Caco-2 (cell line): ENCODE measurements at regions not wholly inside any gene's neighbourhood (a gene's known extent, or its start where the extent isn't known, plus 50 kb on each side); places are given as distances from the start of the nearest gene placed in this dataset.

Experiments
- BruUV-seq: library from RNA; stranded (reverse); fragments of 400-500 nt; replicated peaks from 2 replicates; lab custom pipeline; 2021; lab: Mats Ljungman, UMichigan
- CTCF ChIA-PET: fragments of 300-600 bp; sonication (Branson Sonifier 250); formaldehyde crosslinking; loops from one replicate; lab custom pipeline; 2022; ENCODE audit warnings: antibody characterized with exemption; lab: Charles Lee
- POLR2A ChIA-PET: fragments of 300-600 bp; sonication (Branson Sonifier 250); formaldehyde crosslinking; loops from one replicate; lab custom pipeline; 2022; ENCODE audit warnings: antibody characterized with exemption; lab: Charles Lee
- DNase-seq, 2 experiments: peaks; one replicate each; pipeline versions ENCODE4 v3.0.0 to v3.0.0-alpha.2; 2020 to 2022
- H3K27me3 ChIP-seq: replicated peaks from 2 replicates; pipeline ENCODE4 v1.6.0; 2011; ENCODE audit warnings: low read length; ENCODE audit not compliant: control insufficient read depth, insufficient read depth
- H3K36me3 ChIP-seq: 2 replicates; pipeline ENCODE4 v1.5.1; 2011; ENCODE audit warnings: low read length; ENCODE audit not compliant: control insufficient read depth, insufficient read depth
- H3K4me1 ChIP-seq: fragments of 250-450 bp; sonication (Bioruptor Pico); 2 replicates; pipeline ENCODE4 v1.5.1; 2020; ENCODE audit warnings: mild to moderate bottlenecking
- H3K4me3 ChIP-seq: 2 replicates; pipeline ENCODE4 v1.5.1; 2011; ENCODE audit warnings: low read depth, mild to moderate bottlenecking, control low read depth, low read length
- H3K9me3 ChIP-seq: fragments of 250-450 bp; sonication (Bioruptor Pico); 2 replicates; pipeline ENCODE4 v1.5.1; 2020; ENCODE audit warnings: mild to moderate bottlenecking, moderate library complexity
- H3K27ac Mint-ChIP-seq: one replicate; pipeline ENCODE4 v1.8.0; 2022; ENCODE audit warnings: mixed read lengths; ENCODE audit not compliant: unreplicated experiment
- H3K27me3 Mint-ChIP-seq: one replicate; pipeline ENCODE4 v1.8.0; 2022; ENCODE audit warnings: mixed read lengths; ENCODE audit not compliant: insufficient read depth, unreplicated experiment
- H3K36me3 Mint-ChIP-seq: one replicate; pipeline ENCODE4 v1.8.0; 2022; ENCODE audit warnings: mild to moderate bottlenecking, mixed read lengths; ENCODE audit not compliant: insufficient read depth, unreplicated experiment
- H3K4me1 Mint-ChIP-seq: one replicate; pipeline ENCODE4 v1.8.0; 2022; ENCODE audit warnings: low read depth, mixed read lengths; ENCODE audit not compliant: unreplicated experiment
- H3K4me3 Mint-ChIP-seq: one replicate; pipeline ENCODE4 v1.8.0; 2022; ENCODE audit warnings: mild to moderate bottlenecking, moderate library complexity, mixed read lengths; ENCODE audit not compliant: unreplicated experiment
- H3K9me3 Mint-ChIP-seq: one replicate; pipeline ENCODE4 v1.8.0; 2022; ENCODE audit warnings: mixed read lengths; ENCODE audit not compliant: unreplicated experiment
- CTCF ChIP-seq, 2 experiments: fragments of 200-600 bp in 1 of 2; IDR thresholded peaks; 1 replicate in 1 of 2; 2 replicates in 1 of 2; pipeline versions ENCODE4 v1.5.1 to v1.8.0; 2011 to 2022; ENCODE audit warnings: antibody characterized with exemption in 1 of 2, control low read depth in 1 of 2, inconsistent platforms in 1 of 2, low read depth in 1 of 2, low read length in 1 of 2, mild to moderate bottlenecking in 1 of 2, moderate library complexity in 1 of 2; ENCODE audit not compliant: insufficient read depth in 1 of 2, severe bottlenecking in 1 of 2, unreplicated experiment in 1 of 2
- intact Hi-C: fragments of 100-400 bp; cut with micrococcal nuclease; formaldehyde crosslinking; loops from one replicate; pipeline ENCODE4 v1.10.0; 2022; ENCODE audit not compliant: unreplicated experiment

DNA sequence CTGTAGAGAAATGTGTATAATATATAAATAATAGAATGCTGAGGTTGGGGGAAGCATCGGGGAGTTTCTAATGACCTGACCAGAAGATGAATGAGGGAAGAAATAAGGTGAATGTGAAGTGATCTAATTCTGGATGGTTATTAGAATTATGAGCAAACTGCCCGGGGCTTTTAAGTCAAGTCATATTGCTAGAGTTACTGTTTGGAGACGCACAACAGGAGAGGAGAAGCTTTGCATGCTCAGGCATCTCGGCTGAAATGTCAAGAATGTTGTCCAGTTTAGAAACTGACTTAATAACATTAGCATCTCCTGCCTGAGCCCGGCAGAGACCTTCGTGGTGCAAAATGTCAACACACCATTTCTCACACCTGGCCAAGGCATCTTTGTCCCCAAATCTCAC lies 119.1 kb downstream of the RRAGC start:
- CTCF ChIA-PET: interaction anchor here (0.7 kb wide), 1 partner anchor 669 kb away, joined by 3 read pairs; no protein-coding TSS in a partner anchor
- DNase-seq: no peak
- H3K4me1 ChIP-seq: no peaks in the 10 kb centered on the region

GRCh38 chr1:38738207-38738606 lies 121.4 kb downstream of the RRAGC start:
- Histone ChIP-seq H3K9me3 (no peaks in the 10 kb centered on the region), H3K4me3 (no peak overlapping the region), H3K36me3 (no peaks in the 10 kb centered on the region), H3K4me1 (no peaks in the 10 kb centered on the region), H3K27me3 (no peaks in the 10 kb centered on the region)
- no peak for DNase-seq
- peaks cover 4% of the 10 kb centered on the region for H3K27me3 Mint-ChIP-seq
- intact Hi-C loops: no loop called here
- no peak overlapping the region for H3K4me3 Mint-ChIP-seq
- ChIA-PET POLR2A (interaction anchor here (0.6 kb wide), 1 partner anchor 456 kb away, joined by 5 read pairs; no protein-coding TSS in a partner anchor), CTCF (no interaction called here)
- no peaks in the 10 kb centered on the region for H3K4me1 Mint-ChIP-seq
- BruUV-seq: no TSS peak
- TF ChIP-seq CTCF (IDR thresholded peaks at IDR 0.05; ENCODE audit: insufficient read depth in 1 of 2, low read depth in 1 of 2, low read length in 1 of 2, severe bottlenecking in 1 of 2, unreplicated experiment in 1 of 2): no peak
- H3K27ac Mint-ChIP-seq: no peak overlapping the region
- no peaks in the 10 kb centered on the region for H3K9me3 Mint-ChIP-seq
- no peaks in the 10 kb centered on the region for H3K36me3 Mint-ChIP-seq

More for the DNA sequence above, 119.1 kb downstream of the RRAGC start:
- Mint-ChIP-seq H3K36me3 (no peaks in the 10 kb centered on the region), H3K9me3 (no peaks in the 10 kb centered on the region), H3K27me3 (no peaks in the 10 kb centered on the region), H3K4me1 (no peaks in the 10 kb centered on the region), H3K4me3 (no peak overlapping the region), H3K27ac (no peak overlapping the region)
- no peaks in the 10 kb centered on the region for H3K27me3 ChIP-seq
- no TSS peak for BruUV-seq
- intact Hi-C loops: no loop called here
- POLR2A ChIA-PET: no interaction called here
- no peak for TF ChIP-seq CTCF (IDR thresholded peaks at IDR 0.05; ENCODE audit: insufficient read depth in 1 of 2, low read depth in 1 of 2, low read length in 1 of 2, severe bottlenecking in 1 of 2, unreplicated experiment in 1 of 2)
- H3K36me3 ChIP-seq: no peaks in the 10 kb centered on the region
- H3K9me3 ChIP-seq: no peaks in the 10 kb centered on the region
- no peak overlapping the region for H3K4me3 ChIP-seq

GRCh38 chr1:38736399-38736798 lies 123.2 kb downstream of the RRAGC start:
- no peaks in the 10 kb centered on the region for H3K9me3 Mint-ChIP-seq
- H3K36me3 Mint-ChIP-seq: no peaks in the 10 kb centered on the region
- no peaks in the 10 kb centered on the region for H3K4me1 Mint-ChIP-seq
- POLR2A ChIA-PET: no interaction called here
- no peak for DNase-seq
- H3K27ac Mint-ChIP-seq: no peak overlapping the region
- intact Hi-C loops: no loop called here
- H3K4me3 ChIP-seq: no peak overlapping the region
- CTCF ChIA-PET: no interaction called here
- H3K36me3 ChIP-seq: no peaks in the 10 kb centered on the region
- peaks cover 8% of the 10 kb centered on the region for H3K27me3 Mint-ChIP-seq
- H3K4me1 ChIP-seq: no peaks in the 10 kb centered on the region
- no peak overlapping the region for H3K4me3 Mint-ChIP-seq
- no TSS peak for BruUV-seq
- TF ChIP-seq CTCF (IDR thresholded peaks at IDR 0.05; ENCODE audit: insufficient read depth in 1 of 2, low read depth in 1 of 2, low read length in 1 of 2, severe bottlenecking in 1 of 2, unreplicated experiment in 1 of 2): no peak
- H3K9me3 ChIP-seq: no peaks in the 10 kb centered on the region
- H3K27me3 ChIP-seq: no peaks in the 10 kb centered on the region
